ENCODE measurements at regions not wholly inside any gene's neighbourhood (a gene's known extent, or its start where the extent isn't known, plus 50 kb on each side); places are given as distances from the start of the nearest gene placed in this dataset.

GRCh38 chrX:139200346-139200745, 330.2 kb upstream of the F9 start:
- no peak for TF ChIP-seq POLR2AphosphoS5 (IDR thresholded peaks at IDR 0.05)
- TF ChIP-seq, protein P1, sequence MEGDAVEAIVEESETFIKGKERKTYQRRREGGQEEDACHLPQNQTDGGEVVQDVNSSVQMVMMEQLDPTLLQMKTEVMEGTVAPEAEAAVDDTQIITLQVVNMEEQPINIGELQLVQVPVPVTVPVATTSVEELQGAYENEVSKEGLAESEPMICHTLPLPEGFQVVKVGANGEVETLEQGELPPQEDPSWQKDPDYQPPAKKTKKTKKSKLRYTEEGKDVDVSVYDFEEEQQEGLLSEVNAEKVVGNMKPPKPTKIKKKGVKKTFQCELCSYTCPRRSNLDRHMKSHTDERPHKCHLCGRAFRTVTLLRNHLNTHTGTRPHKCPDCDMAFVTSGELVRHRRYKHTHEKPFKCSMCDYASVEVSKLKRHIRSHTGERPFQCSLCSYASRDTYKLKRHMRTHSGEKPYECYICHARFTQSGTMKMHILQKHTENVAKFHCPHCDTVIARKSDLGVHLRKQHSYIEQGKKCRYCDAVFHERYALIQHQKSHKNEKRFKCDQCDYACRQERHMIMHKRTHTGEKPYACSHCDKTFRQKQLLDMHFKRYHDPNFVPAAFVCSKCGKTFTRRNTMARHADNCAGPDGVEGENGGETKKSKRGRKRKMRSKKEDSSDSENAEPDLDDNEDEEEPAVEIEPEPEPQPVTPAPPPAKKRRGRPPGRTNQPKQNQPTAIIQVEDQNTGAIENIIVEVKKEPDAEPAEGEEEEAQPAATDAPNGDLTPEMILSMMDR (IDR thresholded peaks at IDR 0.05), result no peak

Data from breast epithelium (tissue), 3 donors.